Fibroblast of lung (primary cell): ENCODE measurements at regions not wholly inside any gene's neighbourhood (a gene's known extent, or its start where the extent isn't known, plus 50 kb on each side); places are given as distances from the start of the nearest gene placed in this dataset.

ENCODE experiments used
- DNase-seq, 2 donors: peaks; one replicate each; pipeline versions ENCODE4 v3.0.0 to v3.0.0-alpha.2; 2010; ENCODE audit warnings: low read depth in 2 of 2
- H2AFZ ChIP-seq: 2 replicates; pipeline ENCODE4 v1.5.1; 2012; ENCODE audit warnings: low read length, control low read depth, inconsistent platforms
- H3K27ac ChIP-seq: 2 replicates; pipeline ENCODE4 v1.5.1; 2011; ENCODE audit warnings: low read length, control low read depth; ENCODE audit not compliant: insufficient read depth
- H3K27me3 ChIP-seq: 2 replicates; pipeline ENCODE4 v1.5.1; 2011; ENCODE audit warnings: mild to moderate bottlenecking, low read length; ENCODE audit not compliant: control insufficient read depth, insufficient read depth
- H3K36me3 ChIP-seq: 2 replicates; pipeline ENCODE4 v1.5.1; 2011; ENCODE audit warnings: low read length; ENCODE audit not compliant: control insufficient read depth, insufficient read depth
- H3K4me1 ChIP-seq: 2 replicates; pipeline ENCODE4 v1.5.1; 2011; ENCODE audit warnings: low read length; ENCODE audit not compliant: control insufficient read depth, insufficient read depth; ENCODE audit errors: extremely low read depth
- H3K4me2 ChIP-seq: 2 replicates; pipeline ENCODE4 v1.5.1; 2011; ENCODE audit warnings: low read length, control low read depth; ENCODE audit not compliant: insufficient read depth; ENCODE audit errors: extremely low read depth
- H3K4me3 ChIP-seq, 4 experiments: fragments of 200-600 bp in 1 of 4; sonication (generic) in 1 of 4; replicated peaks in 1 of 4; 2 replicates each; pipeline ENCODE4 v1.5.1; 2011 to 2016; ENCODE audit warnings: low read length in 4 of 4, low read depth in 3 of 4, mild to moderate bottlenecking in 3 of 4, control low read depth in 2 of 4, inconsistent platforms in 1 of 4, mixed read lengths in 1 of 4; ENCODE audit not compliant: insufficient read depth in 1 of 4; ENCODE audit errors: control extremely low read depth in 1 of 4
- H3K79me2 ChIP-seq: 2 replicates; pipeline ENCODE4 v1.5.1; 2012; ENCODE audit warnings: mild to moderate bottlenecking, low read length, inconsistent platforms; ENCODE audit not compliant: control insufficient read depth, insufficient read depth
- H3K9ac ChIP-seq: 2 replicates; pipeline ENCODE4 v1.5.1; 2011; ENCODE audit warnings: mild to moderate bottlenecking, low read length, control low read depth; ENCODE audit not compliant: insufficient read depth
- H3K9me3 ChIP-seq: 2 replicates; pipeline ENCODE4 v1.5.1; 2012; ENCODE audit warnings: low read depth, low read length; ENCODE audit not compliant: control insufficient read depth, insufficient read depth
- H4K20me1 ChIP-seq: 2 replicates; pipeline ENCODE4 v1.5.1; 2011; ENCODE audit warnings: low read length; ENCODE audit not compliant: control insufficient read depth, insufficient read depth; ENCODE audit errors: extremely low read depth
- EZH2 ChIP-seq: IDR thresholded peaks from 2 replicates; pipeline ENCODE4 v1.5.1; 2012; ENCODE audit warnings: low read length, control low read depth, mild to moderate bottlenecking; ENCODE audit errors: missing control alignments
- TF ChIP-seq, protein P1 (sequence below), 2 donors: IDR thresholded peaks in 1 of 2; conservative IDR thresholded peaks in 1 of 2; 1 replicate in 1 of 2; 2 replicates in 1 of 2; pipeline ENCODE4 v1.5.1; 2011 to 2012; ENCODE audit warnings: low read length in 2 of 2, control low read depth in 1 of 2, inconsistent platforms in 1 of 2, low read depth in 1 of 2, mild to moderate bottlenecking in 1 of 2

DNA sequence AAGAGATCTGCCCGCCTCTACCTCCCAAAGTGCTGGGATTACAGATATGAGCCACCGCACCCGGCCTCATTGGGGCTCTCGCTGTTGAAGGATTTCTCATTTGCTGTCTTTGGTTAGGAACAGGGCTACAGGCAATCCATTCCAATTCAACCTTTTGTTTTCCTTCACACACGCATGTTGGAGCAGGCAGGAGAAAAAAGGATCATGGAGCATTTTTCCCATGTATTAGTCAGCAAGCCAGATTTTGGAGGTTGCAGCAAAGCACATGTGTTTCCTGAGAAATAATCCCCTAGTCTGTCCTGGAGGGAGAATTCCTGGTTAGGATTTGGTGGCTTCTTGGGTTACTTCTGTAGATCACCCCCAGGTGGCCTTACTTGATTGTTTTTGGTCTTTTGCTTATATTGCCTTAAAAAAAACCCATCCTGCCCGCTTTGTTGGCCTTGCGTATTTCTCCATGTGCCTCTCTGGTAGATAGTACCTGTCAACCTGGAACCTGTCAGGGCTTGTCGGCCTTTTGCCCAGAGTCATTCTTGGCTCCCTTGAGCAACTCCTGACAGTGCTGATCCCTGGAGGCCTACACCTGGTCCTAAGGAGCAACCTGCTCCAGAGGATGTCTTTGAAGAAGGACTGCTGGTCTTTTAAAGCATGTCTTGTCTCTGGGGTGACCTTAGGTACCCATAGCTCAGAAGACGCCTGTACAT lies 82.4 kb upstream of the CLCN4 start:
- H3K4me2 ChIP-seq = no peak overlapping the region
- H3K79me2 ChIP-seq = no peaks in the 10 kb centered on the region
- no peak for DNase-seq
- TF ChIP-seq, protein P1, sequence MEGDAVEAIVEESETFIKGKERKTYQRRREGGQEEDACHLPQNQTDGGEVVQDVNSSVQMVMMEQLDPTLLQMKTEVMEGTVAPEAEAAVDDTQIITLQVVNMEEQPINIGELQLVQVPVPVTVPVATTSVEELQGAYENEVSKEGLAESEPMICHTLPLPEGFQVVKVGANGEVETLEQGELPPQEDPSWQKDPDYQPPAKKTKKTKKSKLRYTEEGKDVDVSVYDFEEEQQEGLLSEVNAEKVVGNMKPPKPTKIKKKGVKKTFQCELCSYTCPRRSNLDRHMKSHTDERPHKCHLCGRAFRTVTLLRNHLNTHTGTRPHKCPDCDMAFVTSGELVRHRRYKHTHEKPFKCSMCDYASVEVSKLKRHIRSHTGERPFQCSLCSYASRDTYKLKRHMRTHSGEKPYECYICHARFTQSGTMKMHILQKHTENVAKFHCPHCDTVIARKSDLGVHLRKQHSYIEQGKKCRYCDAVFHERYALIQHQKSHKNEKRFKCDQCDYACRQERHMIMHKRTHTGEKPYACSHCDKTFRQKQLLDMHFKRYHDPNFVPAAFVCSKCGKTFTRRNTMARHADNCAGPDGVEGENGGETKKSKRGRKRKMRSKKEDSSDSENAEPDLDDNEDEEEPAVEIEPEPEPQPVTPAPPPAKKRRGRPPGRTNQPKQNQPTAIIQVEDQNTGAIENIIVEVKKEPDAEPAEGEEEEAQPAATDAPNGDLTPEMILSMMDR (conservative IDR thresholded peaks at IDR 0.05 in 1 of 2, IDR thresholded peaks at IDR 0.05 in 1 of 2; ENCODE audit: low read depth in 1 of 2, low read length in 2 of 2) = no peak
- TF ChIP-seq EZH2 = no peak
- no peaks in the 10 kb centered on the region for H3K36me3 ChIP-seq
- no peak overlapping the region for H3K9ac ChIP-seq
- no peaks in the 10 kb centered on the region for H3K4me1 ChIP-seq
- H4K20me1 ChIP-seq = no peaks in the 10 kb centered on the region
- H3K27me3 ChIP-seq = no peaks in the 10 kb centered on the region
- no peaks in the 10 kb centered on the region for H3K9me3 ChIP-seq
- no peak overlapping the region for H3K4me3 ChIP-seq
- no peak overlapping the region for H2AFZ ChIP-seq
- H3K27ac ChIP-seq = no peak overlapping the region

DNA sequence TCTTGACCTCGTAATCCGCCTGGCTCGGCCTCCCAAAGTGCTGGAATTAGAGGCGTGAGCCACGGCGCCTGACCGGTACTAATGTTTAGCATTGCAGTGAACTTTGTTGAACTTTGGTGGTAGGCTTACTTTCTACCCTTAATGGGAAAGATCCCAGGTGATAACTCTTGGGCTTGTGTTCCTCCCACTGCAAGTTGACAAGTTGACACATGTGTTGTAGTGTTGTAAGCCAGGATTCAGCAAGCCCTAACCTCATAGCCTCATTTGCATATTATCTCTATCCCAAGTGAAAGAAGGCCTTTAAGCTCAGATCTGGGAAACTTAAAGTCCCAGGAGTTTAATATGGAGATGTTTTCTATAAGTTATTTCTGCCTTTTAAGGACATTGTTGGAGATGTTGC lies 80.0 kb upstream of the CLCN4 start:
- Histone ChIP-seq H3K79me2 (no peaks in the 10 kb centered on the region), H3K4me1 (no peaks in the 10 kb centered on the region), H3K4me3 (no peak overlapping the region), H3K9ac (no peak overlapping the region), H3K4me2 (no peak overlapping the region), H3K27me3 (no peaks in the 10 kb centered on the region), H3K36me3 (no peaks in the 10 kb centered on the region), H4K20me1 (no peaks in the 10 kb centered on the region), H3K9me3 (no peaks in the 10 kb centered on the region), H3K27ac (no peak overlapping the region), H2AFZ (no peak overlapping the region)
- TF ChIP-seq, protein P1 (conservative IDR thresholded peaks at IDR 0.05 in 1 of 2, IDR thresholded peaks at IDR 0.05 in 1 of 2; ENCODE audit: low read depth in 1 of 2, low read length in 2 of 2) = no peak
- no peak for TF ChIP-seq EZH2
- no peak for DNase-seq

DNA sequence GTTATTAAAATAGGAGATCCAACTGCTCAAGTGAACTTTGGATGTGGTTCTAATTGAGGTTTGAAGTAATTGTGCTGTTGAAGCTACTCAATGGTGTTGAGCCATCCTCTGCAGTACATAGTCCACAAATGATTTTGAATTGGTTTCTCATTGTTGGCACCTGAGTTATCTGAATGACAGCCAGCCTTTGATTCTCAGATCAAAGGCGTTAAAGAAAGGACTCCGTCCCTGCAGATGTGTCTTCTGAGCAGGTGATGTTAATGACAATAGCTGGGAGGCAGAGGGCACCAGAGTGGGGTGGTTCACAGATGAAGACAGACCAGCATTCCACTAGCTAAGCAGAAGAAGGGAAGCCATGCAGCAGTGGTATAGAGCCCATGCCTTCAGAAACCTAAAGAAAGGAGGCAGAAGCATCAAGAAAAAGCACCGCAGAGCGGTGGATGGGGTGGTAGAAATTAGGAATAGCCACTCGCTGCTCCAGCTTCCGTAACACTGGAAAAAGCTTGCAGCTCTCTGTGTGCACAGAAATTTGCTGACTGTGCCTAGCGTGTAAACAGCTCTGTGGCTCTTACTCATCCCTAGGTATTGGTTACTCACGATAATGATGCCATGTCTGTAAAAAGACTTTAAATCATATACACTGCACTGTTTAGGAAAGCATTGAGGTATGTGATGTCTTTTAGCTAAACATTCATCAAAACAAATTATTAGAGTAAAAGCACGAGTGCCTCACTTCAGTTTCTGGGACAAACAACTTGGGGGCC lies 79.2 kb upstream of the CLCN4 start:
- Histone ChIP-seq H3K4me1 (no peaks in the 10 kb centered on the region), H3K9ac (no peak overlapping the region), H3K4me2 (no peak overlapping the region), H3K36me3 (no peaks in the 10 kb centered on the region), H2AFZ (no peak overlapping the region), H3K27ac (no peak overlapping the region), H3K79me2 (no peaks in the 10 kb centered on the region), H3K9me3 (no peaks in the 10 kb centered on the region), H3K27me3 (no peaks in the 10 kb centered on the region), H4K20me1 (no peaks in the 10 kb centered on the region), H3K4me3 (no peak overlapping the region)
- peak; percentile 37 to 58 for DNase-seq
- TF ChIP-seq, protein P1 (conservative IDR thresholded peaks at IDR 0.05 in 1 of 2, IDR thresholded peaks at IDR 0.05 in 1 of 2; ENCODE audit: low read depth in 1 of 2, low read length in 2 of 2) = no peak
- TF ChIP-seq EZH2 = no peak
